Heart left ventricle (tissue), 13 donors: ENCODE measurements at regions not wholly inside any gene's neighbourhood (a gene's known extent, or its start where the extent isn't known, plus 50 kb on each side); places are given as distances from the start of the nearest gene placed in this dataset.

Source experiments
- CTCF ChIP-seq, 12 donors: fragments of 200-600 bp; sonication (generic) in 4 of 12; IDR thresholded peaks; one replicate each; pipeline versions ENCODE4 v1.5.0 to v1.8.0; 2018 to 2022; ENCODE audit warnings: antibody characterized with exemption in 12 of 12, mild to moderate bottlenecking in 5 of 12
- POLR2A ChIP-seq, 2 donors: fragments of 450-650 bp; IDR thresholded peaks; one replicate each; pipeline ENCODE4 v1.6.1; 2017; ENCODE audit warnings: antibody characterized with exemption in 2 of 2, mild to moderate bottlenecking in 2 of 2, moderate library complexity in 2 of 2
- donor health status: ischemic (EF 13 %, LVEDD 7.1; RV severe dilation, severe dysfunction).
- donor health status: DM: no; HTN: yes; CAD: no.
- donor health status: DM: no; HTN: no; CAD: no.
- donor health status: ischemic (EF 25% LVEDD 6.9; RV normal size, moderate dysfunction).
- donor health status: ischemic (EF 25% LVEDD 5.7; RV mildly dilated, moderate dysfunction).
- donor health status: ischemic (EF 35%, LVEDD 5.7; RV mildly dilated, moderate dysfunction).
- donor health status: nonischemic (EF 11% LVEDD 7.7; RV severe dilation, severe dysfunction).
- donor health status: DM: yes; HTN: yes; CAD: no.
- donor health status: PGD.
- donor health status: ischemic (EF 29% LVEDD 5.4; RV normal size, mild dysfunction).
- donor health status: nonischemic (EF 23%, LVEDD 6.1; RV moderate dilation, normal function).

GRCh38 chr19:29283366-29283765 lies 70.4 kb upstream of the UQCRFS1 start:
- no peak for TF ChIP-seq CTCF (IDR thresholded peaks at IDR 0.05)
- TF ChIP-seq POLR2A (IDR thresholded peaks at IDR 0.05): no peak
